Muscle of back (tissue), 3 donors: ENCODE measurements at regions not wholly inside any gene's neighbourhood (a gene's known extent, or its start where the extent isn't known, plus 50 kb on each side); places are given as distances from the start of the nearest gene placed in this dataset.
"Not testable (repeated sequence)": the region's sequence is repeated elsewhere in the genome, so short reads cannot be mapped to it uniquely, and the experiment has no call there.

Source experiments
- DNase-seq, 3 donors: peaks; one replicate each; pipeline versions ENCODE4 v3.0.0 to v3.0.0-alpha.2; 2013

GRCh38 chr6:19245656-19246055 is 591.5 kb upstream of the ID4 start:
- no peak for DNase-seq

GRCh38 chr6:19247181-19247580 is 590.0 kb upstream of the ID4 start:
- DNase-seq: not testable (repeated sequence)

DNA sequence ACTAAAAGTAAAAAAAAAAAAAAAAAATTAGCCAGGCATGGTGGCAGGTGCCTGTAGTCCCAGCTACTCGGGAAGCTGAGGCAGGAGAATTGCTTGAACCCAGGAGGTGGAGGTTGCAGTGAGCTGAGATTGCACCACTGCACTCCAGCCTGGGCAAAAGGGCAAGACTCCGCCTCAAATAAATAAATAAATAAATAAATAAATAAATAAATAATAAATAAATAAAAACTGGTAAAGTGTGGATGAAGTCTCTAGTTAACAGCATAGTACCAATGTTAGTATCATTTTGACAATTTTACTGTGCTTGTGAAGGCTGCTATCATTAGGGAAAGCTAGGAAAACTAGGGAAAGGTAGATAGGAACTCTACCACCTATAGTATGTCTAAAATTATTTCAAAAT is 581.0 kb upstream of the ID4 start:
- DNase-seq: not testable (repeated sequence)

DNA sequence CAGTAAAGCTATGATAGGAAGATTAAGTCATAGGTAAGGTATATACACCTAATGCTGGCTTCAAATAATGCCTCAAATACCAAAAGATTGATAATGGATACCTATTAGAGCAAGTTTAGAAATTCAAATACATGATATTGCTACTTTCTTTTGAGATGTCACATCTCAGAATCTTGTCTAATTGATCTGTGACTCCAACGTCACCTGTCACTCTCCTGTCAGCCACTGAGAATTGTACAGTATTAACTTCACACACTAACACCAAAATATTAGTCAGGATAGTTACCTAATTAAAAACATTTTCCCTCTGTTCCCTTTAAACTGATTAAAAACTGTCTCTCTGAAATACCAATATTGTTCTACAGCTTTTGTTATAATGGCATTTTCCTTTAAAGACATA is 575.5 kb upstream of the ID4 start:
- no peak for DNase-seq

GRCh38 chr6:19268117-19268516 is 569.1 kb upstream of the ID4 start:
- DNase-seq: no peak

DNA sequence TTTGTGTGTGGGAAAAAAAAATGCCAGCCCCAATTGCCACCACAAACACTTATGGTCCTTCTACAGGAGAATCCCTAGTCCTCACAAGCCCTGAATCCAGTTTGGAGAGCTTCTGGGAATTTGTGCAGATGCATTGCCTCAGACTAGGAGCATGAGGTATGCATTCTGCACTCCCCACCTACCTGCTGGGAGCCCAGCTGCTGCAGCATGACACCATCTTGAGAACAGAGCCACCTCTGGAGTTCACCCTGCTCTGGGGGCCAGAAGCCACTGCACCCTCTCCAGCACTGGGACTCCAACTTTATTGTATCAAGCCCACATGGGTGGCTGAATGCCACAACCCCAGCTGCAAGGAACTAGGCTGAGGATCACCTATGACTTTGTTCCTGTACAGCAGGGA is 568.5 kb upstream of the ID4 start:
- no peak for DNase-seq

- DNase-seq: no peak
Measured at GRCh38 chr6:19269341-19269898, 567.8 kb upstream of the ID4 start.

DNA sequence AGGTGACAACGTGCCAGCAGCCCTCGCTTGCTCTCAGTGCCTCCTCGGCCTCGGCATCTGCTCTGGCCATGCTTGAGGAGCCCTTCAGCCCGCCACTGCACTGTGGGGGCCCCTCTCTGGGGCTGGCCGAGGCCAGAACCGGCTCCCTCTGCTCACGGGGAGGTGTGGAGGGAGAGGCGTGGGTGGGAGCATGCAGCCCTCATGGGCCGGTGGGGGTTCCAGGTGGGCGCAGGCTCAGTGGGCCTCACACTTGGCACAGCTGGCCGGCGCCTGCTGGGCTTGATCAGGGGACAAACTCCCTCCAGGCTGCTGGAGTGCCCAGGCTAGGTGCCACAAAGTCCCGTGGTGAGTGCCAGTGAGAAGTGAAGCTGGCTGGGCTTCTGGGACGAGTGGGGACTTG is 566.6 kb upstream of the ID4 start:
- no peak for DNase-seq

DNA sequence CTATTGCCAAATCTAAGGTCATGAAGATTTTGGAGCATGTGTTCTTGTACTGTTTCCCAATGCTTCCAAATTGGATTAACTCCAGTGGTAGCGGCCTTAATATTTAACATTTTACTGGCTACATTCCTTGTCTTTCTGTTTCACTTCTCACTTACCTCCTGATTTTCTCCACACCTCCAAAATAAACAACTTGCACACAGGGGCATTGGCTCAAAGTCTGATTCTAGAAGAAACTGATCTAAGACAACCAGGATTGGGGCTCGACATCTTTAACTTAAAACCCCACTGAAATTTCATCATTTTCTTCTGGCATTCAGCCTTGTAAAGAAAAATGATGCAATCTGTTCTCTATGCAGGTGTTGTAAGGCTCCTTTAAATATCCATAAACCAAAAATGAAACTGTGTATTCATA is 557.9 kb upstream of the ID4 start:
- DNase-seq: peak in 2 of 3 donors; percentile 15 to 57

- DNase-seq: no peak
Measured at GRCh38 chr6:19287928-19288327, 549.2 kb upstream of the ID4 start.

- DNase-seq: no peak
Measured at GRCh38 chr6:19289457-19289856, 547.7 kb upstream of the ID4 start.

DNA sequence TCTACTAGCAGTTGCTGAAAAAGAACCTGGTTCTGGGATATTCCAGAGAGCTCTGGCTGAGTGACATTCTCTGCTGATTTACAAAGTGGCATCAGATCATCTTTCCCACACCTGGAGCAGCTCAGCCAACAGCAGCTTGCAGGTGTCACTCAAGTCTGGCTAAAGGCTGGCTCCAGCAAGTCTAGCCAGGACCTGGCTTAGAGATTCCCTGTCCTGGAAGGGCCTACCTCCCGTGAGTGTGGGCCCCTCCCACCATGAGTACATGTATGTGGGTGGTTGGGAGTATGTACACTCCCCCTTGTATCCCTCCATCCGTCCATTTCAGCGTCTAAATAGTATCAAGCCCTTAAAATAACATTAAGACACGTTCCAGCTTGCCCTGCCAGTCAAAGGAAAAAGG is 539.3 kb upstream of the ID4 start:
- no peak for DNase-seq

DNA sequence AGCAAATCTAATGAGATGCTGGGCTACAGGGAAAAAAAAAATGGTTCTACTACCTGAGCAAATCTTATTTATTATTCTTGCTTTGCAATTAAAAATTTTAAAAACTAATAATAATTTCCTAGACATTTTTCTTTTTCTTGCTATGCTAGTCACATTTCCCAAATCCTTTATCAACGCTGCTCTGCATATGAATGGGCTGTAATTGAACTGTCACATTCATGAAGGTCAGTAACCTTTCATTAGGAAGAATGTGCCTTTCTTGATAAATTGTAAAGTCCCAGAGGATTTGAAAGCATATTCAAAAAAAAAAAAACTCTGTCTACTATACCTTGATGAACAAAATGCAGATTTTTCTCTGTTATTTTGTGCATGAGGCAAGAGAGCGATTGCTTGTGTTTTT is 538.7 kb upstream of the ID4 start:
- no peak for DNase-seq

DNA sequence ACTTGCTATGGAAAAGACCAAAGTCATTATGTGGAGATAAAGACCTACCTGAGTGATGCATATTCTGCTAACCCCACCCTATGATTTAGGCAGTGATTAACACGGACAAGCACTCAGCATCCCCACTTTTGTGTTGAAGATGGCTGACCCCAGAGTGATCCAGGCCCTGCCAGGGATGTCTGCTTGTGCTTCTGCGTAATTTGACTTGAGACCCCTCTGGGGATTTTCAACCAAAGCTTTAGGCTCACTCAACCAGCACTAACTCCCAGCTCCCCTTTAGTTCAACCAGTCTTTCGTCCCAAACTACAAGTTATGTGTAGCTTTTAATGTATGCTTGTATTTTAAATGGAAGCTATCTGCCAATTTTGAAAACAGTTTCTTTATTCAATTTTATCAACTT is 538.0 kb upstream of the ID4 start:
- no peak for DNase-seq

DNA sequence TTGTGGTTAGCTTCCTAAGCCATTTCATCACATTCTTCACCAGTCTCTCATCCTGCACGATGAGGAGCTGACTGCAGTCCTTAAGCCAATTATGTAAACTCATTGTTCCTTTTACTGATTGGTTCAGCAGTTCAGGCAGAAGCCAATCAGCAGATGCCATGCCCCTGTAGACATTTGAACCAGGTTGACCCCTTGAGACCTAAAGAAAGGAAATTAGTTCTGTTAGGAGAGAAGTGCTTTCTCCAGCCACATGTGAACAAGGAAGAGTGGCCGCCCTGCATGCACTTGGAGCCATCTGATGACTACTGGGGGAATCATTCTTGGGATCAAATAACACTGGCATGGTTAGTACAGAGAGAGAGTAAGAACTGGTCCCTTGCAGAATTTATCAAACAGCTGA is 535.2 kb upstream of the ID4 start:
- peak in 1 of 3 donors; percentile 40 for DNase-seq

- DNase-seq: peak in 1 of 3 donors; percentile 26
Measured at GRCh38 chr6:19303383-19303782, 533.8 kb upstream of the ID4 start.

GRCh38 chr6:19309661-19310060 is 527.5 kb upstream of the ID4 start:
- DNase-seq: no peak

- DNase-seq: no peak
Measured at GRCh38 chr6:19311786-19312185, 525.4 kb upstream of the ID4 start.

DNA sequence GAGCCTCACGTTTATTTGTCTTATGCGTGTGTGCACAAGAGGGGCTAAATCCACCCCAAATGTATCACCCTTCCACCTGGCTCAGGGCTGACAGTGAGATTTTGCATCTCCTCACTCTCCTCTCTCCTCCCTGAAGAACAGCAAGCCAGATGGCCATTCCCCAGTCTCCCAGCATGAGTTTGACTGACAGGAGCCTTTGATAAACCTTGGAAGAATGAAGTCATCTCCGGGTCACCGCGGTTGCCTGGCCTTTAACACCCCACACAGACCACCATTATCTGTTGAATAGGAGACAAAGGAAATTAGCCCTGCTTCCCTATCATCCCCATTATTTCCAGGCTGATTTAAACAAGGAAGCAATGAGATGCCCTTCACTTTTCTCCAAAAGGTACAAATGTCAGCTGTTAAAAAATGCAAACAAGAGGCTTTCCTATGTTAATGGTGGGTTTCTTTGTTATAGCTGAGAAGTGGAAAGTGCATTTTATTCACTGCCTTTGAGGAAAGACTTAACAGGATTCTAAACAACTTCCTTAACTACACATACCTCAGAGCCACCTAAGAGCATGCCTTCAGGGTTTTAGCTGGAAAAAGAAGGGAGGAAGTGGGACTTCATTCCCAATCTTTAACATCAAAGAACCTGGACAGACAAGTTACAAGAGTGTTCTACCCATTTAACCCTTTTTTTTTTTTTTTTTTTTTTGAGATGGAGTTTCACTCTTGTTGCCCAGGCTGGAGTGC is 524.8 kb upstream of the ID4 start:
- no peak for DNase-seq

DNA sequence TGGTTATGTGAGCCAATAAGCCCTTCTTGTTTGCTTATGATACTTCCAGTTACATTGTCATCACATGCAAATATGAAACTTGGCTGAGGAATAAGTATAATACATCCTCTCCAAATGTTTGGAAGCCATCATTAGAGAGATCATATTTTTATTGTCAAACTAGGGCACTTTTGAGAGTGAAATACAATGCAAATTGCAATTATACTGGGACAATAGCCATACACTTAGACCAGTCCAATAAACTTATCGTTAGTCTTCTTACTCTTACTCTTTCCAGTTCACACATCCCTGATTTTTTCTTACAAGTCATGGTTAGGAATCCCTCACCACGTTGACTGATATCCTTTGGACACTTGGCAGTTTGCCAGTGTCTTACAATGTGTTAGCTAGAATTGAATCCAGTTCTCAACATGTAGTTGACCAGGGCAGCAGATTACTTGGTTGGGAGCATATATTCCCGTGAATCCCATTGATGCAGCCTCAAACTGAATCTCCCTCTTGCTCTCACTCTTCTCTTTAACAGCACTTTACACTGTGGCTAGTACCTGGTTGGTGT is 519.7 kb upstream of the ID4 start:
- peak in 1 of 3 donors; percentile 14 for DNase-seq

DNA sequence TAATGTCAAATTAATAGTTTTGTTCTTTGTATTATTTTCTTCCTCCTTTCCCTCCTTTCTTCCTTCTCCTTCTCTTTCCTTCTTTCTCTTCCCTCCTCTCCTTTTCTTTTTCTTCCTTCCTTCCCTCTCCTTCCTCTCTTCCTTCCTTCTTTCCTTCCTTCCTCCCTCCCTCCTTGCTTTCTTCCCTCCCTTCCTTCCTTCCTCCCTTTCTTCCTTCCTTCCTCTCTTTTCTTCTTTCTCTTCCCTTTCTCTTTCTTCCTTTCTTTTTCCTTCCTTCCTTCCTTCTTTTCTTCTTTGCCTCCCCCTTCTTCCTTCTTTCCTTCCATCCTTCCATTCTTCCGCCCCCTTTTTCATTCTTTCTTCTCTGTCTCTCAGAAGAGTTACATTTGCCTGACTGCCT is 518.2 kb upstream of the ID4 start:
- DNase-seq: no peak

- DNase-seq: no peak
Measured at GRCh38 chr6:19320111-19320581, 517.0 kb upstream of the ID4 start.

- DNase-seq: peak in 1 of 3 donors; percentile 52
Measured at GRCh38 chr6:19322691-19323485, 514.3 kb upstream of the ID4 start.
